ENCODE measurements at regions not wholly inside any gene's neighbourhood (a gene's known extent, or its start where the extent isn't known, plus 50 kb on each side); places are given as distances from the start of the nearest gene placed in this dataset.
"Not testable (repeated sequence)": the region's sequence is repeated elsewhere in the genome, so short reads cannot be mapped to it uniquely, and the experiment has no call there.

DNA sequence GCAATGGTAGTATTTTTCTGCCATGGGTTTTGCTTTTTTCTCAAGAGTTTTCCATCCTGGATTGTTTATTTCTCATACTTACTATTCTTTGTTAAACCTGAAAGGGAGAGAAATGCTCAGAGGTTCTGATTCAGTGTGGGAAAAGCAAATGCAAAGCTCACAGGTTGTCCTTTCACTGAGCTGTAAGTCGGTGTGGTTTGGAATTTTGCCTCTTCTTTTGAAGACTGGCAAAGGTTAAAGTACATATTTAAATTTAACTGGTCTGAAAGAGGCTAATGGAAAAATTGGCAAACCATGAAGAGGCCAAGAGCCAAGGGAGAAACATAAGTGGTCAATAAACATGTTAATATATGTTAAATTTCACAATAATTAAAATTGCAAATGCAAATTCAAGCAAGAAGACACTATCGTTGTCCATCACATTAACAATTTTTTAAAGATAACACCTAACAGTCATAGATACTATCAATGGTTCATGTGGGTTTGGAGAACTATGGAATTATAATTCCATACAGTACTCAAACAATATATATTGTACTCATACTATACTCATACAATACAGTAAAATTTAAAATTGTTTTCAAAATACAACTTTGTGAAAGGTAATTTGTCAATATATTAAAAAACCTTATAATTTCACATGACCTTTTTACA is 246.8 kb upstream of the STT3B start:
- DNase-seq (ENCODE audit: low read depth in 2 of 2), result no peak

GRCh38 chr3:31288224-31288623 is 244.5 kb upstream of the STT3B start:
- DNase-seq (ENCODE audit: low read depth in 2 of 2), result no peak

- DNase-seq (ENCODE audit: low read depth in 2 of 2), result peak in 1 of 2 donors; percentile 4
Measured at GRCh38 chr3:31288641-31289100, 244.1 kb upstream of the STT3B start.

GRCh38 chr3:31289584-31289983 is 243.1 kb upstream of the STT3B start:
- no peak for DNase-seq (ENCODE audit: low read depth in 2 of 2)

- DNase-seq (ENCODE audit: low read depth in 2 of 2), result no peak
Measured at GRCh38 chr3:31290046-31290445, 242.7 kb upstream of the STT3B start.

GRCh38 chr3:31291818-31292217 is 240.9 kb upstream of the STT3B start:
- DNase-seq (ENCODE audit: low read depth in 2 of 2), result no peak

DNA sequence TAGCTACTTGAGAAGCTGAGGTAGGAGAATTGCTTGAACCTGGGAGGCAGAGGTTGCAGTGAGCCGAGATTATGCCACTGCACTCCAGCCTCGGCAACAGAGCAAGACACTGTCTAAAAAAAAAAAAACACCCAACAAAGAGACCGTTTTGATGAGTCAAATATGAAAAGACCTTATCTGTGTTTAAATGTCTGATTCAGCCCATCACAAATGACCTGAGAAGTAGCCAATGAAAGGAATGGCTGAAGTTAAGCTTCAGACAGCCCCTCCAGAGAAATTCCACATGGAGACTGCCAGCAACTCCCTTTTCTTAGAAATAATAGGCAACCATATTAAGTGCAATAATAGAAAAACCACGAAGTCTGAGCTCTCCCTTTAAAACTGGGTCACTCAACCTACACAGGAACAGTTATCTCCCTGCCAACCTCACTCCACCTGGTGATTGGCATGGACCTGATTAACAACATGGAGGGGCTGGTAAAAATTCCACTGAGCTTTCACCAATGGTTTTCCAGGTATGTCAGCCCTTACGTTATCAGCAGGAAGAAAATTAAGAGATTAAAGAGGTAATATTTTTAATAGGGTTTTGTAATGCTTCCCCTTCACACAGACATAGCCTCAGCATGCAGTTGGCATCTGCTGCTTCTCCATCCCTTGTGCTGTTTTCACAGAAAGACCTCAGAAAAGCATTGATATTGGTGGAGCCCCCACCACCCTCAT is 238.1 kb upstream of the STT3B start:
- no peak for DNase-seq (ENCODE audit: low read depth in 2 of 2)

- DNase-seq (ENCODE audit: low read depth in 2 of 2), result no peak
Measured at GRCh38 chr3:31295150-31295765, 237.5 kb upstream of the STT3B start.

GRCh38 chr3:31297726-31298298 is 234.9 kb upstream of the STT3B start:
- DNase-seq (ENCODE audit: low read depth in 2 of 2), result no peak

DNA sequence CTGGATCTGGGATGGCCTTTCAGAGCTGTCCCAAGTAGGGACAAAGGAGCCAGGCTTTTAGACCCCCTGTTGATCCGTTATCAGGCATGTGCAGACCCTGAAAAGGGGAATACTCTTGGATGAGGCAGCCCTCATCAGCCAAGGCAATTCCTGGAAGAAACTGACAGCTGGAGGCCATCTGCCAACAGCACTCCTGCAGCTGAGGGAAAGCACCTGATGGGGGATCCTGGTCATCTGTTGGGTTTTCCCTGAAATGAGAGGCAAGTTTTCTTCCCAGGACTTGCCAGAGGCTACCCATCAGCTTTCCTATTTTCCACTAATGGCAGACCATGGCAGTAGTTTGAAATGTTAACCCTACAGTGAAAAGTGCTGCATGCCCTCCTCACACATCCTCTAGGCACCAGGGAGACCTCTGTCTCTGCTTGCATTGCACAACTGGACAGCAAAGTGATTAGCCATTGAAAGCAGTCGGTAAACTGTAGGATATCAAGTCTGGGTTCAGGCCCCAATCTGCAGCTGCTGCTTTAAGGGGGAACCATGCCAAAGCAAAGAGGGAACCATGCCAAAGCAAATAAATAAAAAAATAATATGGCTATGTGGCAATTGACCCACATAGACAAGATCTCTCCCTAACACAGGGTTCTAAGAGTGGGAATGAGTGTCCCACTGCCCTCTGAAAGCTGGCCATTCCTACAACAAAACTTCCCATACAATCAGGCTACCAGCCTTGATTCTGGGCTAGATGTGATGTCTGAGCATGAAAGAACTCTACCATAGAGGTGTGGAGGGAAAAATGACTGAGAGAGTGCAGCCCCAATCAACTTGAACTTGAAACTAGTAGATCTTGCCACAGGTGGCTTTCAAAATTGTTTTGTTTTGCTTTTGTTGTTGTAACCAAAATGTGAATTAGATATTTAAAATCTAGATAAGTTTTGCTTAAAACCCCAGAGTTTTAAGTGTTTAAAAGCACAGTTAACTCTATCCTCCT is 232.0 kb upstream of the STT3B start:
- DNase-seq (ENCODE audit: low read depth in 2 of 2), result no peak

DNA sequence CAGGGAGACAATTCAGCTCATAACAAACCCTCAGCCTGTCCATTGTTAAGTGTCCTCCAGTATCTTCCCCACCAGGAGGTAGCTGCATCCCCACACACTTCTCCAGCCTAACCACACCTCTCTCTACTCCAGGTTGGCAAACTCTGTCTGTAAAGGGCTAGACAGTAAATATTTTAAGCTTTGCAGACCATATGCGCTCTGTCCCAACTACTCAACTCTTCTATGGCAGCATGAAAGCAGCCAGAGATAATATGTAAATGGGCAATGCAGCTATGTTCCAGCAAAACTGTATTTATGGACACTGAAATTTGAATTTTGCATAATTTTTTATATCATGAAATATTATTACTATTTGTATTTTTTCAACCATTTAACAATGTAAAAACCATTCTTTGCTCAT is 230.4 kb upstream of the STT3B start:
- no peak for DNase-seq (ENCODE audit: low read depth in 2 of 2)

DNA sequence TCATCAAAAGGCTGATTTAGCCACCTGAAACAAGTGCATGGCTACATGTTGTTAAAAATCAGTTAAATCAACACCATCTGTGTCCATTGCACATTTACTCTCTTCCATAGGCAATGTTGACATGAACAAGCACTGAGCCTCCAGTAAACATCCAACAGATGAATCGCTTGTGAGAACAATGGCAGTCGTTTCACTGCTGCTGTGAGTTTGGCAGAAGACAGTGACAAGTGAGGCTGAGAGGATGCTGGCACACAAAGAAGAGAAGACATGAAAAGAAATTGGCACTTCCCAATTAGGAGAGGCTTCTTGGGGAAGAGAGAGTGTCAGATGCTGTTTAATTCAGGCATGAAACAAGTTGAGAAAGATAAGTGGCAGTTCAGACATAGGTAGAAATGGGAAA is 227.4 kb upstream of the STT3B start:
- no peak for DNase-seq (ENCODE audit: low read depth in 2 of 2)

GRCh38 chr3:31307131-31307785 is 225.5 kb upstream of the STT3B start:
- DNase-seq (ENCODE audit: low read depth in 2 of 2), result no peak

GRCh38 chr3:31311559-31311958 is 221.2 kb upstream of the STT3B start:
- DNase-seq (ENCODE audit: low read depth in 2 of 2), result no peak

GRCh38 chr3:31312400-31312799 is 220.3 kb upstream of the STT3B start:
- no peak for DNase-seq (ENCODE audit: low read depth in 2 of 2)

GRCh38 chr3:31314258-31314657 is 218.5 kb upstream of the STT3B start:
- DNase-seq (ENCODE audit: low read depth in 2 of 2), result no peak

DNA sequence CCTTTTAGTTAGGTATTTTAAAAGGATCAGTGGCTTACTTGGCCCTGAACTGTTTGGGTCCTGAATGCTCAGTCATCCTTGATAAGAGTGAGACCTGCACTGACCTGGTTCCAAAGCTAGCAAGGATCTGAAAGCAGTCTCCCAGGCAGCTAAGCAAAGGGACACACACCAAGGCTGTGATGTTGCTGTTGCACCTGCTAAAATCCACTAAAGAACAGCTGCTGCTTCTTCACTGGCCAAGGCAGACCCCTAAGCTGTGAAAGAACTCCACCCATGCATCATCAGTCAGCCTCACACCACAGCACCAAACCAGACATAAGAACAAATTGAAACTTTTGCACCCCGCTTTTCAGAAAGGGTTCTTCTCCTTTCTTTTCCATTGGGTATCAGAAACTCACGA is 213.4 kb upstream of the STT3B start:
- no peak for DNase-seq (ENCODE audit: low read depth in 2 of 2)

GRCh38 chr3:31321620-31322019 is 211.1 kb upstream of the STT3B start:
- DNase-seq (ENCODE audit: low read depth in 2 of 2), result no peak

GRCh38 chr3:31322460-31322859 is 210.3 kb upstream of the STT3B start:
- no peak for DNase-seq (ENCODE audit: low read depth in 2 of 2)

GRCh38 chr3:31327826-31328357 is 204.8 kb upstream of the STT3B start:
- DNase-seq (ENCODE audit: low read depth in 2 of 2), result not testable (repeated sequence)

DNA sequence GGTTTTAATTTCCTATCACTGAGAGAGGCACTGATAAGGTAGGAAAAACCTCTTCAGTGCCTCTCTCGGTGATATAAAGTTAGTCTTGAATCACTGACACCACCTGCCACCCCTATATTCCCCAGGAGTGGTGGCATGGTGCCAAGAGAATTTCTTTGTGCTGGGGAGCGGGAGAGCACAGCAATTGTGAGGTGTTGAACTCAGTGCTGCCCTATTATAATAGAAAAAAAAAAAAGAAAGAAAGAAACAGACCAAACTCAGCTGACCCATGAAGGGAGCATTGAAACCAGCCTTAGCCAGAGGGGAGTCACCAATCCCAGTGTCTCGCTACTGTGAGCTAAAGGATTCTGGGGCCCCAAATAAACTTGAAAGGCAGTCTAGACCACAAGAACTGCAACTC is 201.4 kb upstream of the STT3B start:
- DNase-seq (ENCODE audit: low read depth in 2 of 2), result no peak

Data from stimulated activated CD8-positive, alpha-beta memory T cell treated with anti-CD3 and anti-CD28 coated beads, Interleukin-15, amount 100 ng/mL, for 4 hours (primary cell).